A673 (cell line): ENCODE measurements at regions not wholly inside any gene's neighbourhood (a gene's known extent, or its start where the extent isn't known, plus 50 kb on each side); places are given as distances from the start of the nearest gene placed in this dataset.

Source experiments
- BruUV-seq: library from RNA; stranded (reverse); fragments of 400-500 nt; replicated peaks from 2 replicates; lab custom pipeline; 2021; lab: Mats Ljungman, UMichigan
- CTCF ChIA-PET: fragments of 300-600 bp; sonication (Branson Sonifier 250); formaldehyde crosslinking; loops from one replicate; lab custom pipeline; 2022; ENCODE audit warnings: antibody characterized with exemption; lab: Charles Lee
- POLR2A ChIA-PET: fragments of 300-600 bp; sonication (Branson Sonifier 250); formaldehyde crosslinking; loops from one replicate; lab custom pipeline; 2022; ENCODE audit warnings: antibody characterized with exemption; ENCODE audit not compliant: low non-redundant PET; lab: Charles Lee
- DNase-seq: peaks from one replicate; pipeline ENCODE4 v3.0.0-alpha.2; 2015; ENCODE audit warnings: low spot score
- H3K27ac ChIP-seq: fragments of 200-600 bp; sonication (generic); 2 replicates; pipeline ENCODE4 v1.5.1; 2016; ENCODE audit warnings: mixed run types, low read depth, mild to moderate bottlenecking, mixed read lengths, antibody characterized with exemption, low read length; ENCODE audit not compliant: poor library complexity, severe bottlenecking
- H3K27me3 ChIP-seq: fragments of 200-600 bp; sonication (generic); replicated peaks from 2 replicates; pipeline ENCODE4 v1.6.1; 2017; ENCODE audit warnings: mixed run types, low read depth, mild to moderate bottlenecking, mixed read lengths, antibody characterized with exemption, low read length; ENCODE audit not compliant: insufficient read depth, poor library complexity
- H3K36me3 ChIP-seq: fragments of 200-600 bp; sonication (generic); 2 replicates; pipeline ENCODE4 v1.6.1; 2016; ENCODE audit warnings: mixed run types, mild to moderate bottlenecking, mixed read lengths, antibody characterized with exemption, low read length; ENCODE audit not compliant: insufficient read depth, poor library complexity, severe bottlenecking
- H3K4me1 ChIP-seq: fragments of 200-600 bp; sonication (generic); 2 replicates; pipeline ENCODE4 v1.6.1; 2017; ENCODE audit warnings: mixed run types, mild to moderate bottlenecking, mixed read lengths, antibody characterized with exemption, low read length; ENCODE audit not compliant: insufficient read depth, poor library complexity, severe bottlenecking
- H3K4me3 ChIP-seq: fragments of 200-600 bp; sonication (generic); 2 replicates; pipeline ENCODE4 v1.5.1; 2016; ENCODE audit warnings: low read depth, mixed run types, mild to moderate bottlenecking, mixed read lengths, low read length; ENCODE audit not compliant: poor library complexity, severe bottlenecking
- H3K9me3 ChIP-seq: fragments of 200-600 bp; sonication (generic); 2 replicates; pipeline ENCODE4 v1.6.1; 2016; ENCODE audit warnings: mixed run types, low read depth, mild to moderate bottlenecking, mixed read lengths, antibody characterized with exemption, low read length; ENCODE audit not compliant: poor library complexity, severe bottlenecking
- EZH2 ChIP-seq: fragments of 200-600 bp; sonication (generic); IDR thresholded peaks from 2 replicates; pipeline ENCODE4 v1.6.1; 2017; ENCODE audit warnings: borderline replicate concordance, low read depth, mild to moderate bottlenecking, mixed read lengths, antibody characterized with exemption, low read length; ENCODE audit not compliant: poor library complexity, severe bottlenecking
- intact Hi-C: fragments of 100-400 bp; cut with micrococcal nuclease; formaldehyde crosslinking; loops from one replicate; pipeline ENCODE4 v1.10.0; 2022; ENCODE audit not compliant: unreplicated experiment
- TF ChIP-seq, protein P1 (sequence below): fragments of 300-800, 200-600 bp; sonication (generic); conservative IDR thresholded peaks from 2 replicates; pipeline ENCODE4 v1.5.1; 2017; ENCODE audit warnings: low read depth, mild to moderate bottlenecking, antibody characterized with exemption, low read length, moderate library complexity, mixed read lengths

DNA sequence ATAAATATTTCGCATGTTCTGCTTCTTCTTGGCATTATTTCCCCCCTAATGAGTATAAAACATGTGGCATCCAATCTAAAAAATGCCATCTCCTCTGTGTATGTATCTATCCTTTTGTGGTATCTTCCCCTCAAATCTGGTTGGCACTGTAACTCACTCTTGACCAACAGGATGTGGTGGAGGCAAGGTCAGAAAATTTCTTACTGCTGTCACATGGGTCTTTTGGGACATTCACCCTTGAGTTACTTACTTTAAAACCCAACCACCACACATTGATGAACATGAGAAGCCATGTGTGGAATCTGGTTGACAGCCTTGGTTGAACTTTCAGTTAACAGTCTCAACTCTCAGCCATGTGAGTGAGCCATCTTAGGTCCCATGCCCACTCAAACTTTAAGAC lies 516.9 kb downstream of the SLC16A7 start:
- H3K4me3 ChIP-seq, result no peak overlapping the region
- no peaks in the 10 kb centered on the region for H3K27me3 ChIP-seq
- no peaks in the 10 kb centered on the region for H3K9me3 ChIP-seq
- H3K4me1 ChIP-seq, result no peaks in the 10 kb centered on the region
- no peaks in the 10 kb centered on the region for H3K36me3 ChIP-seq
- intact Hi-C loops, result no loop called here
- no peak for DNase-seq
- POLR2A ChIA-PET, result no interaction called here
- TF ChIP-seq, protein P1, sequence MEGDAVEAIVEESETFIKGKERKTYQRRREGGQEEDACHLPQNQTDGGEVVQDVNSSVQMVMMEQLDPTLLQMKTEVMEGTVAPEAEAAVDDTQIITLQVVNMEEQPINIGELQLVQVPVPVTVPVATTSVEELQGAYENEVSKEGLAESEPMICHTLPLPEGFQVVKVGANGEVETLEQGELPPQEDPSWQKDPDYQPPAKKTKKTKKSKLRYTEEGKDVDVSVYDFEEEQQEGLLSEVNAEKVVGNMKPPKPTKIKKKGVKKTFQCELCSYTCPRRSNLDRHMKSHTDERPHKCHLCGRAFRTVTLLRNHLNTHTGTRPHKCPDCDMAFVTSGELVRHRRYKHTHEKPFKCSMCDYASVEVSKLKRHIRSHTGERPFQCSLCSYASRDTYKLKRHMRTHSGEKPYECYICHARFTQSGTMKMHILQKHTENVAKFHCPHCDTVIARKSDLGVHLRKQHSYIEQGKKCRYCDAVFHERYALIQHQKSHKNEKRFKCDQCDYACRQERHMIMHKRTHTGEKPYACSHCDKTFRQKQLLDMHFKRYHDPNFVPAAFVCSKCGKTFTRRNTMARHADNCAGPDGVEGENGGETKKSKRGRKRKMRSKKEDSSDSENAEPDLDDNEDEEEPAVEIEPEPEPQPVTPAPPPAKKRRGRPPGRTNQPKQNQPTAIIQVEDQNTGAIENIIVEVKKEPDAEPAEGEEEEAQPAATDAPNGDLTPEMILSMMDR, result no peak
- TF ChIP-seq EZH2, result no peak
- CTCF ChIA-PET, result no interaction called here
- no peak overlapping the region for H3K27ac ChIP-seq
- no TSS peak for BruUV-seq

DNA sequence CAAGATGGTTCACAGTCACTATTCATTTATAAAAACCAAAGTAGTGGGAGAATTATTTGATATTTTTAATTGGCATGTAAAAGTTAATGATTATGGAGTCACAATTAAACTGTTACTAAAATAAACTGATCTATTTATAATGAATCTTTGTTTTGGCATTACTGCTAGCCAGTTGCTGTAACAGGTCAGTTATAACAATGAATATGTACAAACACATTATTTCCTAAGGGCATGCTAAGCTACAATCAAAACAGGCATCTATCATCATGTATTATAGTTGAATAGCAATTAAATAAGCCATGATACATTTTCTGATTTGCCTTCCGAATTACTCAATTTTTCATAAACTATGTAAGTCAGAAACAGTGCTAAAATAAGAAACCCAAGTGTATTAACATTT lies 518.3 kb downstream of the SLC16A7 start:
- BruUV-seq, result no TSS peak
- Histone ChIP-seq H3K27me3 (no peaks in the 10 kb centered on the region), H3K4me3 (no peak overlapping the region), H3K27ac (no peak overlapping the region), H3K36me3 (no peaks in the 10 kb centered on the region), H3K4me1 (no peaks in the 10 kb centered on the region), H3K9me3 (no peaks in the 10 kb centered on the region)
- intact Hi-C loops, result no loop called here
- TF ChIP-seq, protein P1, result no peak
- TF ChIP-seq EZH2, result no peak
- ChIA-PET POLR2A (no interaction called here), CTCF (no interaction called here)
- no peak for DNase-seq

DNA sequence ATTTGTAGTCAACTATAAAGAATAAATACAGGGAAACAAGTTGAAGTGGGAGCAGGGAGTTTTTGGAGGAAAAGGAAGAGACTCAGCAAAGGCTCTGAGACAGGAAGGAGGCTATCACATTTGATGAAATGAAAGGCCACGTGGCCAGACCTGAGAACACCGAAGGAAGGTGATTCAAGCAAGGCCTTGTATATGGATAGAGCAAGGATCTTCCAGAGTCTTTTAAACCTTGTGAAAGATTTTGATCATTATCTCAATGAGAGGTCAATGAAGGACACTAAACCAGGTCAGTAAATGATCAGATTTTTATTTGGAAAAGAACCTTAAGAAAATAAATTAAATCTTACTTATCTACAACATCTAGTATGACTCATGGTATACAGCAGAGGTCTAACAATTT lies 523.5 kb downstream of the SLC16A7 start:
- no TSS peak for BruUV-seq
- TF ChIP-seq, protein P1, result no peak
- no peak for TF ChIP-seq EZH2
- no peaks in the 10 kb centered on the region for H3K4me1 ChIP-seq
- H3K27ac ChIP-seq, result no peak overlapping the region
- no peaks in the 10 kb centered on the region for H3K36me3 ChIP-seq
- intact Hi-C loops, result no loop called here
- no peak overlapping the region for H3K4me3 ChIP-seq
- ChIA-PET CTCF (no interaction called here), POLR2A (no interaction called here)
- no peaks in the 10 kb centered on the region for H3K27me3 ChIP-seq
- DNase-seq, result no peak
- H3K9me3 ChIP-seq, result no peaks in the 10 kb centered on the region
